ENCODE measurements at regions not wholly inside any gene's neighbourhood (a gene's known extent, or its start where the extent isn't known, plus 50 kb on each side); places are given as distances from the start of the nearest gene placed in this dataset.

DNA sequence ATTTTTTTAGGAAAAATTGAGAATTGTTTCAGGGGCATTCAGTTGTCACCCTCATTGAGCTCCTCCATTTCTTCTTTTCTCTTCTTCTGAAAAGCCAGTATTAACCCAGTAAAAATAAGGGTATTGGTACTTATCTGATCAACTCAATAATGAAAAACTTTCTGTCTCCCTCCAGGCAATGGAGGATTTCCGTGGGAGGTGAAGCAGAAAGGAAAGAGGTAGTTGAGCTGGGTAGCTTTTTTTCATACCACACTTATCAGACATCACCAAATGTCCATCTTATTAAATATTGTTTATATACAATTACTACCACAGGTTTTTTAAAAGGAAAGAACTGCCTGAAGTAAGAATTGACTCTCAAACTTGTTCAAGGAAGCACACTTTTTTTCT, 731.1 kb upstream of the ZNF608 start:
- TF ChIP-seq, protein P1, sequence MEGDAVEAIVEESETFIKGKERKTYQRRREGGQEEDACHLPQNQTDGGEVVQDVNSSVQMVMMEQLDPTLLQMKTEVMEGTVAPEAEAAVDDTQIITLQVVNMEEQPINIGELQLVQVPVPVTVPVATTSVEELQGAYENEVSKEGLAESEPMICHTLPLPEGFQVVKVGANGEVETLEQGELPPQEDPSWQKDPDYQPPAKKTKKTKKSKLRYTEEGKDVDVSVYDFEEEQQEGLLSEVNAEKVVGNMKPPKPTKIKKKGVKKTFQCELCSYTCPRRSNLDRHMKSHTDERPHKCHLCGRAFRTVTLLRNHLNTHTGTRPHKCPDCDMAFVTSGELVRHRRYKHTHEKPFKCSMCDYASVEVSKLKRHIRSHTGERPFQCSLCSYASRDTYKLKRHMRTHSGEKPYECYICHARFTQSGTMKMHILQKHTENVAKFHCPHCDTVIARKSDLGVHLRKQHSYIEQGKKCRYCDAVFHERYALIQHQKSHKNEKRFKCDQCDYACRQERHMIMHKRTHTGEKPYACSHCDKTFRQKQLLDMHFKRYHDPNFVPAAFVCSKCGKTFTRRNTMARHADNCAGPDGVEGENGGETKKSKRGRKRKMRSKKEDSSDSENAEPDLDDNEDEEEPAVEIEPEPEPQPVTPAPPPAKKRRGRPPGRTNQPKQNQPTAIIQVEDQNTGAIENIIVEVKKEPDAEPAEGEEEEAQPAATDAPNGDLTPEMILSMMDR (IDR thresholded peaks at IDR 0.05; ENCODE audit: insufficient read depth, low read depth, low read length), result no peak
- H3K4me3 ChIP-seq (ENCODE audit: low read depth, low read length), result no peak overlapping the region
- DNase-seq (ENCODE audit: low read depth), result no peak

DNA sequence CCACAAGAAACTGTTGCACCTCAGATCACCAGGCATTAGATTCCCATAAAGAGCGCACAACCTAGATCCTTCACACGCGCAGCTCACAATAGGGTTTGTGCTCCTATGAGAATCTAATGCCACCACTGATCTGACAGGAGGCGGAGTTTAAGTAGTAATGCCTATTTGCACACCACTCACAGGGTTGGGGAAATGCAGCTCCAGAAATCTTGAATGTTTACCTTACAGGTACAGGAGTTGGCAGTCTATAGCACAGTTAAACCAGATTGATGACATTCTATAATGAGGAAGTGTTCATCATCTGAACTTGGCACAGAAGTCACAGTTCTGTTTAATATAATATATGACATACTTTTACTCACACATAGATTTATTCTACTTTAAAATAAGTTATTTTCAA, 732.2 kb upstream of the ZNF608 start:
- no peak overlapping the region for H3K4me3 ChIP-seq (ENCODE audit: low read depth, low read length)
- DNase-seq (ENCODE audit: low read depth), result no peak
- TF ChIP-seq, protein P1 (IDR thresholded peaks at IDR 0.05; ENCODE audit: insufficient read depth, low read depth, low read length), result no peak

DNA sequence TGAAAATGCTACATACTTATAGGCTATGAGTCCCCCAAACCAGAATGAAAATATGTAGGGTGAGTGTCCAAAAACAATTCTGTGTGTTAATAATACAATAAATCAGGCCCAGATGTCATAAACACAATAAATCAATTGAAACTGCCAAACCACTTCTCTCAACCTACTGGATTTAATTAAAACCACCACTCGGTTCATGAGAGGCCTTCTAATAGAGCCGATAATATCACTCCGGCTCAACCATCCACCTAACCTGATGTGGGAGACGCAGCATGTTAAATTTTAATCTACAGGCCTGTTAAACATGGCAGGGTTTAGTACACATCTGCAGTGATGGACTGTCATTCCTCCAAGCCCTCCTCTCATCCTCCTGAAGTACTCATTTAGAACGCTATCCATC, 734.5 kb upstream of the ZNF608 start:
- H3K4me3 ChIP-seq (ENCODE audit: low read depth, low read length), result no peak overlapping the region
- TF ChIP-seq, protein P1 (IDR thresholded peaks at IDR 0.05; ENCODE audit: insufficient read depth, low read depth, low read length), result no peak
- no peak for DNase-seq (ENCODE audit: low read depth)

GRCh38 chr5:125481506-125482465, 735.3 kb upstream of the ZNF608 start:
- peak; percentile 29 for DNase-seq (ENCODE audit: low read depth)
- TF ChIP-seq, protein P1 (IDR thresholded peaks at IDR 0.05; ENCODE audit: insufficient read depth, low read depth, low read length), result no peak
- H3K4me3 ChIP-seq (ENCODE audit: low read depth, low read length), result no peak overlapping the region

- no peak for DNase-seq (ENCODE audit: low read depth)
- TF ChIP-seq, protein P1 (IDR thresholded peaks at IDR 0.05; ENCODE audit: insufficient read depth, low read depth, low read length), result no peak
- H3K4me3 ChIP-seq (ENCODE audit: low read depth, low read length), result no peak overlapping the region
These were observed 737.2 kb upstream of the ZNF608 start for GRCh38 chr5:125483609-125484008.

GRCh38 chr5:125484272-125484741, 737.9 kb upstream of the ZNF608 start:
- TF ChIP-seq, protein P1 (IDR thresholded peaks at IDR 0.05; ENCODE audit: insufficient read depth, low read depth, low read length), result no peak
- DNase-seq (ENCODE audit: low read depth), result peak; percentile 95
- no peak overlapping the region for H3K4me3 ChIP-seq (ENCODE audit: low read depth, low read length)

All from fibroblast of villous mesenchyme (primary cell).